ENCODE measurements at regions not wholly inside any gene's neighbourhood (a gene's known extent, or its start where the extent isn't known, plus 50 kb on each side); places are given as distances from the start of the nearest gene placed in this dataset.

DNA sequence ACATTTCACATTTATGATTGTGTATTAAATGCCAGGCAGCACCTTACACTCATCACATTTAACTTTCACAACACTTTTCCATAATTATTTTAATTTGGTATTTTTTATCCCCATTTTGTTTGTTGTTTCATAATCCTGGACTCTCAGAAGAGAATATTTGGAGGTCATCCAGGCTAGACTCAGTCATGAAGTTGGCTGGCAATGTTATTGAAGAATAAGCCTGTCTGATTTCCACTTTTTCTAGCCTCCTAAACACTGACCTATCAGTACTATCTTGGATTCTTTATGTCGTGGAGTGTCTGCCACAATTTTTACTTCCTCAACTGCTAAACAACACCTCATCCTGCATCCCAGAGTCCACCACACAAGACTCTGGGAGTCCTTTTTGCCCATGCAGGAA is 372.3 kb upstream of the NRP1 start:
- TF ChIP-seq, protein P1, sequence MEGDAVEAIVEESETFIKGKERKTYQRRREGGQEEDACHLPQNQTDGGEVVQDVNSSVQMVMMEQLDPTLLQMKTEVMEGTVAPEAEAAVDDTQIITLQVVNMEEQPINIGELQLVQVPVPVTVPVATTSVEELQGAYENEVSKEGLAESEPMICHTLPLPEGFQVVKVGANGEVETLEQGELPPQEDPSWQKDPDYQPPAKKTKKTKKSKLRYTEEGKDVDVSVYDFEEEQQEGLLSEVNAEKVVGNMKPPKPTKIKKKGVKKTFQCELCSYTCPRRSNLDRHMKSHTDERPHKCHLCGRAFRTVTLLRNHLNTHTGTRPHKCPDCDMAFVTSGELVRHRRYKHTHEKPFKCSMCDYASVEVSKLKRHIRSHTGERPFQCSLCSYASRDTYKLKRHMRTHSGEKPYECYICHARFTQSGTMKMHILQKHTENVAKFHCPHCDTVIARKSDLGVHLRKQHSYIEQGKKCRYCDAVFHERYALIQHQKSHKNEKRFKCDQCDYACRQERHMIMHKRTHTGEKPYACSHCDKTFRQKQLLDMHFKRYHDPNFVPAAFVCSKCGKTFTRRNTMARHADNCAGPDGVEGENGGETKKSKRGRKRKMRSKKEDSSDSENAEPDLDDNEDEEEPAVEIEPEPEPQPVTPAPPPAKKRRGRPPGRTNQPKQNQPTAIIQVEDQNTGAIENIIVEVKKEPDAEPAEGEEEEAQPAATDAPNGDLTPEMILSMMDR (IDR thresholded peaks at IDR 0.05): no peak
- no peak for TF ChIP-seq POLR2A (IDR thresholded peaks at IDR 0.05)
